DMS53 treated with DMSO at 0.1 percent for 48 hours (cell line): ENCODE measurements at regions not wholly inside any gene's neighbourhood (a gene's known extent, or its start where the extent isn't known, plus 50 kb on each side); places are given as distances from the start of the nearest gene placed in this dataset.

Experiments
- DNase-seq: peaks from one replicate; lab custom pipeline; 2025; ENCODE audit not compliant: unreplicated experiment; lab: John Stamatoyannopoulos, UW

- DNase-seq, result no peak
Measured at GRCh38 chr6:108778421-108779186, 69.6 kb upstream of the ARMC2 start.

- no peak for DNase-seq
Measured at GRCh38 chr6:108779536-108780275, 68.5 kb upstream of the ARMC2 start.

GRCh38 chr6:108780784-108781183 lies 67.4 kb upstream of the ARMC2 start:
- no peak for DNase-seq

- DNase-seq, result no peak
Measured at GRCh38 chr6:108781419-108782100, 66.7 kb upstream of the ARMC2 start.

- peak; percentile 63 for DNase-seq
Measured at GRCh38 chr6:108782179-108783041, 65.8 kb upstream of the ARMC2 start.

- DNase-seq, result no peak
Measured at GRCh38 chr6:108785653-108786052, 62.6 kb upstream of the ARMC2 start.

- DNase-seq, result no peak
Measured at GRCh38 chr6:108788416-108788815, 59.8 kb upstream of the ARMC2 start.

GRCh38 chr6:108789475-108789874 lies 58.7 kb upstream of the ARMC2 start:
- DNase-seq, result no peak

- DNase-seq, result no peak
Measured at GRCh38 chr6:108791700-108792099, 56.5 kb upstream of the ARMC2 start.

GRCh38 chr6:108793516-108794251 lies 54.5 kb upstream of the ARMC2 start:
- DNase-seq, result peak; percentile 65

- DNase-seq, result no peak
Measured at GRCh38 chr6:108795122-108795521, 53.1 kb upstream of the ARMC2 start.

- DNase-seq, result no peak
Measured at GRCh38 chr6:108795814-108796213, 52.4 kb upstream of the ARMC2 start.

- no peak for DNase-seq
Measured at GRCh38 chr6:108796875-108797274, 51.3 kb upstream of the ARMC2 start.

GRCh38 chr6:108797951-108798669 lies 50.1 kb upstream of the ARMC2 start:
- DNase-seq, result no peak
